Stimulated activated CD8-positive, alpha-beta memory T cell treated with anti-CD3 and anti-CD28 coated beads, Interleukin-12 subunit alpha, Interleukin-12 subunit beta, amount 100 ng/mL, for 4 hours (primary cell): ENCODE measurements at regions not wholly inside any gene's neighbourhood (a gene's known extent, or its start where the extent isn't known, plus 50 kb on each side); places are given as distances from the start of the nearest gene placed in this dataset.

Source experiments
- DNase-seq: peaks from one replicate; pipeline ENCODE4 v3.0.0-alpha.2; 2020; ENCODE audit warnings: low read depth

DNA sequence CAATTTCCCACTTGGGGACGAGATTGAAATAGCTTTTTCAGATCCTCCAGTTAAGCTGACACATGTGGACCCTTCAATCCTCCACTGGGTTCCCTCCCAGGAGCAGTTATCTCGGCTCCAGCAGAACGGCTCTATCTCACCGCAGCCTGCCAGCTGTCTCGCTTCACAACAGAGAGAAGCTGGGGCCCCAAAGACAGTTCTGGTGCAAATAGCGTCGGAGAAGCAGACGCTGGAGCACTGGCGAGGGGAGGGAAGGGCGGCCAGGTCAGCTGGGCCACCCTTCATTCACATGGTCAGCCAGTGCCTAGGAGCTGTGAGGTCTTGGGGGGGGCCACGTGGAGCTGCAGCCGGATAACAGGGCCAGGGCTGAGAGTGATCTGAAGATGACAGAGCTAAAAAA, 141.3 kb upstream of the SDK2 start:
- no peak for DNase-seq

DNA sequence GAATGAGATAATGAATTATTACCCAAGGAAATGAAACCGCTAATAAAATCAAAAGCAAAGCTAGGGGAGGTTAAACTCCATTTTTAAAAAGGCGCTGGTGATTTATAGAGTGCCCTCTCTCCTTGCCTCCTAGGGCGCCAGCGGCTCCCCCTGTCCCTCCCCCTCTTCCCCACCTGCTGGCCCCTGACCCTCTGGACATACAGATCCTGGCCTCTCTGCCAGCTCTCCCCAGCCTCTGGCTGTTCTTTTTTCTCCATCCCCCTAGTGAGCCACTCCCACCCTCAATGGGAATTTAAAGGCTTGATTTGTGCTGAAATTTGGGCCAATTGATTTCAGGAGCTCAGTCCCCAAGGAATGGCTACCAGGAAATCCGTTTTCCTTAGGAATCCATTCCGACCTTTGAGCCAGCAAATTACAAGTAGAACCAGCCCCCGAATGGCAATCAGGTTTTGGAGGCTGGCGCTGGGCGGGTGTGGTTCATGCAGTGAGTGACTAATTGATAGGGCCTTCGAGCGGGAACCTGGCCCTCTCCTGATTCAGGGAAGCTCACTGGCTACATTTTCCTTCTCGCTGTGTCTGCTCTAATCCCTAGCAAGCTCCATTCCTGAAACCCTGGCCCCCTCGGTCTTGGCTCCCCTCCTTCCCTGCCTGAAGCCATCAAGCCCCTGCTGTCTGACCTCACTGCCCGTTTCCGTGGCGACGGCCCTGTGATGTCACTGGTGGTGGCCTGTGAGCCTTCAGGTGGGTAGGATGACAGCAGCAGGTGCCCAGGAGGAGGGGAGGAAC, 141.9 kb upstream of the SDK2 start:
- no peak for DNase-seq

DNA sequence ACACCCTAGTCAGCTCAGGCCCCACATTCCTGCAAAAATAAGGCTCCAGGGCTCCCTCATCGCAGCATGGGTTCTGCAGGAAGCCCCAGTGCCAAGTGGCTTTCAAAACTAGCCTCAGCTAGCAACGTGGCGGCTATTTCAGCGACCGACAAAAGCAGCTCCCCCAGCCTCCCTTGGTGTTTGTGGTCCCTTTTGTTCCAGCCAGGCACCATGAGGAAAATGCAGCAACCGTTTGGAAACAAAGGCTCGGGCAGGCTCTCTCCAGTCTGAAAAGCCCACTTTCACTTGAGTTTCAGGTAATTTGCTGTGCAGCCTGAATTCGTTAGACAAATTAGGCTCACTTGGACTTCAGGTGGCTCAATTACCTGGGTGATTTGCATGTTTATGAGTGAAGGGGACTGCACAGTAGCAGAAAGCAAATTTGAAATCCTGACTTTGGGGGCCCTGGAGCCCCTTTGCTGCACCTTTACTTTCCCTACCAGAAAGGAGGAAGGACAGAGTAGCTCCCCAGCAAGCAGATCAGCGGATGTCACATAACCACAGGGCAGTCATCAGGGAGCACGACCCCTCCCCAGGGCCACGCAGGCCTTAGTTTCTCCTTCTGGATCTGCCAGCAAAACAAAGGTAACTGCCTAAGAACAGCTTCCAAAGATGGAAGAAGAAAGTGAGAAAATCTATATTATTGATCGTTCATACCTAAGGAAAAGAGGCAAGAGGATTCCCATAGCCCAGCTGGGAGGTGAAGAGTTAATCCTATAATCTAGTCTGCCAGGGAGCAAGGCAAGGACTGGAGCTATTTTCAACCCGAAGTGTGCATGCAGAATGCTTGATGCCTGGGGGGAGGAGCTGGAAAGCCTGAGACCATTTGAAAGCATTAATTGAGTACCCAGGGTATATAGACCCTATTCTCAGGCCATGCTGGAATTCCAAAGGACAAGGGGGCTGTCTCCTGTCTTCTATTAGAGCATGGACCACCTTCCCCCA, 143.1 kb upstream of the SDK2 start:
- DNase-seq, result no peak

DNA sequence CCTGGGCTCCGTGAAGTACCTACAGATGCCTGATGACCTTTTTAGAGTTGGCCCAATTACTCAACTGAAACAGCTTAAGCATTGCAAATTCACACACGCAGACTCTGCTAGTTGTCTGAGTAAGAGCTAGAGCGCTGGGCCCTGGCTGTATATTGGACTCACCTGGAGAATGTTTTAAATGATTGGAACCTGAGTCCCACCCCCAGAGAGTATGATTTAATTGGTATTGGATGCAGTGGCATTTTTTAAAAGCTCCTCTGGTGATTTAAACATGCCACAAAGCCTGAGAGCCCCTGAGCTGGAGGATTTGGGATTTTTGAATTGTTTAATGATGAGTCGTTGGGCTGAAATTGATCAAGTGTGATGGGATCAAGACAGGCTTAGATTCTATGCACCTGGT, 143.9 kb upstream of the SDK2 start:
- no peak for DNase-seq

DNA sequence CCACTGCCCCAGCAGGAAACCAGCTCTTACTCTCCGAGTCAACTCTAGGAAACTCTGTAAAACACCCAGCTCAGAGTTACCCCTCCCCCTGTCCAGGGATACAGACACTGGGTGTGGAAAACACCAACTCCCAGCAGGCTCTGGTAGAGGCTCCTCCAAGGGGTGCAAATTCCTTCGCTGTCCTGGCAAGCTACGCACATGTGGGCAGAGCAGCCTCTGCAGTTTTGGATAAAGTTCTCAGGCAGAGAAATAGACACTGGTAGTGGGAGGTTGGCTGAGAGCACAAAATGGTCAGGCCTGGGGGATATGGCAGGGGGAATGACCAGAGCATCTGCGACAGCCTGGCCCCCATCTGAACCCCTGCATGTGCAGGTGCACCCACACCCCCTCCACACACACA, 146.9 kb upstream of the SDK2 start:
- no peak for DNase-seq

DNA sequence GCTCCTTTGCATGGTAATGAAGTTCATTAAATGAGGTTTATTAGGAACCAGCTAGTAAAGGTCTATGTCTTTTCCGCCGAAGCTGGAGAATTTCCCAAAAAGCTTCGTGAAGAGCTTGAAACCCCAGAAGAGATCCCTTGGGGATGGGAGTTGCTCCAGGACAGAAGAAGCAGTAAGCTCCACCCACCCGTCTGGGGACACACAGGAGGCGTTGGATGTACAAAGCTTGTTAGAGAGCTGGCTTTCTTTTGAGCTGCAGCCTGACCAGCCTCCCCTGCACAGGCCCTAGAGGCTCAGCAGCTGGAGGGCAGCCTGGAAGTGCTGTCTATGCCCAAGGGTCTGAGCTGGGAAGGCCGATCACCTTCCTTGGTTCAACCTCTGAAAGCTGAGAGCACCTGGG, 147.4 kb upstream of the SDK2 start:
- no peak for DNase-seq

DNA sequence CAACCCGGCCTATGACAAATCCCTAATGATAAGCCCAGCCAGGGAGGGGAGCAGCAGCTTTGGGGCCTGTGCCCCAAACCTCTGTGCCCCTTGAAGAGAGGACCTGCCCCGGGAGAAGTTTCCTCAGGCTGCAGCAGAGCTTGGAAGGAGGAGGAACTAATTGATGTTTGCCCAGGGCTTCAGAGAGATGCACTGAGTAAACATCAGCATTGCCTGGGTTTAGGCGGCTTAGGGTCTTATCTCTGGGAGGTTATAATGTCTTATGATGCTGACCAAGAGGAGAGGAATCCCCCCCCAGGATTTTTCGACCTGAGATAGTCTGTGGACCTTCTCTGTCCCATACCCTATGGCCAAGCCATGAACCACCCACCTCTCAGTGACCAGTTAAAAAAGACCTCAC, 148.7 kb upstream of the SDK2 start:
- no peak for DNase-seq

DNA sequence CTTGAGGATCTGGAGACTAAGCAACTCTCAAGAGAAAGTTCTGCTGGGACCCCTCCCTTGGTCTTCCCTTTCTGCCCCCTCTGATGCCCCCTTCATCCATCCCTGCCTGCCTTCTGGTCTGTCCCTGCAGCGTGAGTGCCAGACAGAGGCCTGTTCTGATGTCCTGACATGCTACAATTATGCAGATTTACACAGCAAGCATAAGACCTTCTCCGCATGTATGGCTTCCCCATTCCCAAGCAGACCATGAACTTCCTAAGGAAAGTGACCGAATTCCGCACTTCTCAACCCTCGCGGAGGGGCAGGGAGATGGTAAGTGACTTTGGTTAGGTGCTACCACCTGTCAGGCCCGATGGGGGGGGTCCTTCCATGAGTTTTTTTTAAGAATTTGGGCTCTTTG, 150.1 kb upstream of the SDK2 start:
- no peak for DNase-seq

DNA sequence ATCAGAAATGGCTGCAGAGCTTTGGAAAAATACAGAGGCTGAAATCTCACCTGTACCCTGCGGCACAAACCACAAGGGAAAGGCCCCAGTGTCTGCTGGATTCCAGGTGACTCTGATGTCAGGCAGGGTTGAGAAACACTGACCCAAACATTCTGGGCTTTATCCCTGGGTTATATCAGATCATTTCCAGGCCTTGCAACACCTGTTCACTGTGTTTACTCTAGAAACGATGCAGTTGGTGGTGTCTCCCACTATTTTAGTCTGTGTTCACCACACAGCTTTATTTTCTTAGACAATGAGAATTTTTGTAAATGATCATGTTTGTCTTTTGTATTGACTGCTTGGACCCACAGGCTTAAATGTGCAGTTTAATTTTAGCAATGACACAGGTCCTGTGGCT, 151.5 kb upstream of the SDK2 start:
- no peak for DNase-seq

DNA sequence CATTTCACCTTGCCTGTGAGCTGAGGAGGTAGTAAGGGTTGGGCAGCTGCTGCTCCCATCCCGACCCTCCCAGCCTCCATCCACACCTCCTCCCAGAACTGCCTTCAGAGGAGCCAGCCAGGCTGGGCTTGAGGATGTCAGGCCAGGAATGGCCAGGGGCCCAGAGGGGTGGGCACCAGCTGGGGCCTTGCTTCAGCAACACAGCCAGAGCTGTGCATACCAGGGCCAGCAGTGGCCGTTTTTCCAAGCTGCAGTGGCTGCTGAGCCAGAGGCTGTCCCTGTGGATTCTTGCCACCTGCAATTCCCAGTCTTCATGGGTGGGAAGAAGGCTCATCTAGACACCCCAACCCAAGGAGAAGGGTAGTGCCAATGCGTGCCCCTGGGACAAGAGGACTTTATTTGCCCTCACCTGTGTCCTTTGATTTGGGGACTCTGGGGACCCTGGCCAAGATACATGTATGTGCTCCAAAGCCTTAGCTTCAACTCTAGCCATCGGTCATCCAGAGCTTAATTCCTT, 153.4 kb upstream of the SDK2 start:
- DNase-seq, result no peak

DNA sequence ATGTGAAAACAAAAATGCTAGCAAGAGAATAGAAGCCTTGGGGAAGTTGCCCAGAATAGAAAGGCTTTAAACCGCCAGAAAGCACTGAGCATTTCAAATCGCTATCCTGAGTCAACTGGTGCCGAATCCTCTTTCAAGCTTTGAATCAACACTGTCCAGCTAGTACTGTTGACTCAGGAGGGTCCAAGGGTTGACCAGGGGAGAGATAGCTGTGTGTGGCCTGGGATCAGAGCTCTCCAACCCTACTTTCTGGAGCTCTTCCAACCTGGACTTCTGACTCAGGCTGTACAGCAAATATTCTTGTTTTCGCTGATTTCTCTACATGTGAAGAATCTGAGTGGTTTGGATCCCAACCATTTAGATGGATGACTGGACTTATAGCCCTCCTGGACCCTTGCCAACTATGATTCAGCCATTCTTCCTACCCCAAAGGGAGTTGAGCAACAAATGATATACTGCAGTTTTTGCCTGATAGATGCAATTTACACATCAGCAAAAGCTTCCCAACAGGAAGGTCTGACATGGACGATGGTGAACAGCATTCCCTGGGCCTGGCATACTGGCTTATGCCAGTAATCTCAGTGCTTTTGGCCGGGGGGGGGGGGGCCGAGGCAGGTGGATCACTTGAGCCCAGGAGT, 154.0 kb upstream of the SDK2 start:
- no peak for DNase-seq

DNA sequence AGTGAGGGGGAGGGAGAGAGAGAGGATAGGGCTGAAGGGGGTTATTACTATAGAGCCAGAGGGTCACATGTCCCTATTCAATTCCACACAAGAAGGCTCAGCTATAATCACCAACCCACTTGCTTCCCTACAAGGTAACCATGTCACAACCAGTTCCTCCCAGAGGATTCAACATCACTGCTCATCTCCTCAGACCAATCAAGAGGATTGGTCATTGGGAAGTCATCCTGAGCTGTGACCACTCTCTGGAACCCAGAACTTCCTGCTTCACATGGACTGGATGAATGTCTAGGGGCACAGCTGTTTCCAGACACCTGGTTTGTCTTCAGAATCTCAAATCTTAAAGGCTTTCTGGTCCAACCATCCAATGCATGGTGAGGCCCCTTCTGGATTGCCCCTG, 154.9 kb upstream of the SDK2 start:
- DNase-seq, result no peak

DNA sequence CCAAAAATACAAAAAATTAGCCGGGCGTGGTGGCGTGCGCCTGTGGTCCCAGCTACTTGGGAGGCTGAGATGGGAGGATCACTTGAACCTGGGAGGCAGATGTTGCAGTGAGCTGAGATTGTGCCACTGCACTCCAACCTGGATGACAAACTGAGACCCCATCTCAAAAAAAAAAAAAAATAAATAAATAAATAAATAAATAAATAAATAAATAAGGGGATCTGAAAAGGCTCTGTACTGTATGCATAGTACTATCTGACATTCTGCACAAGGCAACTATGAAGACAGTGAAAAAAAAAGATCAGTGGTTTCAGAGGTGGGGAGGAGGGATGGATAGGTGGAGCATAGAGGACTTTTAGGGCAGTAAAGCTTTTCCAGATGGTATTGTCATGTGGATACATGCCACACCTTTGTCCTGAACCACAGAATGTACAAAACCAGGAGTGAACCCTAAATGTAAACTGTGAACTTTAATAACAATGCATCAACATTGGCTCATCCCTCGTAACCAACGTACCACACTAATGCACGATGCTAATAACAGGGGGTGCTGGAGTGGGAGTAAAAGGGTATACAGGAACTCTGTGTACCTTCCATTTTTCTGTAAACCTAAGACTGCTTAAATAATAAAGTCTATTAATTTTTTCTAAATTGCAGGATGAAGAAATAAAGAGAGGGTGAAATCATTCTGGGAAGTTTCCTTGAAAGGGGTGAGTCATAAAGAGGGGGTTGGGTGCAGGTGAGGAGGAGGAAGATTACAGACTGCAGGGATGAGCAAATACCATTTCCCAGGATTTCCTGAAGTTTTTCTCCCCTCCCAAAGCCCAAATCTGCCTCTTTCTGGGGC, 155.8 kb upstream of the SDK2 start:
- no peak for DNase-seq

DNA sequence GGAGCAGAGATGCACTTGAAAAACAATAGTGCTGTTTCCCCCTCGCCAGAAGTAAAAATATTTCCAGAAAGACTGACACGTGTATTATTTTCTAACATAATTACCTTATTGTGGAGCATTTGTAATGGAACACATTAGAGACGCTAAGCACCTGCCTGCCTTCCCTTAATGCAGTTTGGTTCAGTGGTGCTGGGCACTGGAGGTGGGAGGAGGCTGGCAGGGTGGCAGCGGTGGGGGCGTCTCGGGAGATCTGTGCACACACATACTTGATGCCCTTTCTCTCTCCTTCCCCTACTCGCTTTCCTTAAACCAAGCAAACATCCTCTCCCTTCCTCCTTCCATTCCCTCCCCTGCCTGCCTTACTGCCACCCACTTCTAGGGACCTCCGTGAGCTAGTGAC, 156.6 kb upstream of the SDK2 start:
- DNase-seq, result no peak

DNA sequence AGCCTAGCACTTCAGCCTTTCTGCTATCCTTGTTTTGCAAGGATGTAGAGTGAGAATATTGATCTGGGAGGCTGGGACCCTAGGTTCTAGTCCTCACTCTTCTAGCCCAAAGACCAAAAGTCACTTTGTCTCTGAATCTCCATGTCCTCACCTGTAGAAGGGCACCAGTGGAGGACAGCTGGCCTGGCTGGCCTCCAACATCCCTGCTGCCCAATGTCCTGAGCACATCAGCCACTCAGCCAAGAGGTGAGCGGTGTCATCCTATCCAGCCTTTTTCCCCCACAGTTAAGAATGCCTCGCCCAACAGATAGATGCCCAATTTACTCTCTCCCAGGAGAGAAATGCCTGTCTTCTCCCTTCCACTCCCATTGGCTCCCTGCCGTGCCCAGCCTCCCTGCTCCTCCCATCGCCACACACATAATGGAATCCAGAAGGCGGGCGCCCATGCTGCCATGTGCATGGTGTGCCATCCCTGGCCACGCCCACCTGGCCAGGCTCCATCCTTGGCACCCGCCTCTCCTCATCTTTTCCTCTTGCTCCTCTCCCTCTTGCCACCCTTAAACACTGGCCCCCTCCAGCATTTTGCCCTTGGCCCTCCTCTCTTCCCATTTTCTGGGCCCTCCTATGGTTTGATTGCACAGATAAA, 157.3 kb upstream of the SDK2 start:
- DNase-seq, result no peak

DNA sequence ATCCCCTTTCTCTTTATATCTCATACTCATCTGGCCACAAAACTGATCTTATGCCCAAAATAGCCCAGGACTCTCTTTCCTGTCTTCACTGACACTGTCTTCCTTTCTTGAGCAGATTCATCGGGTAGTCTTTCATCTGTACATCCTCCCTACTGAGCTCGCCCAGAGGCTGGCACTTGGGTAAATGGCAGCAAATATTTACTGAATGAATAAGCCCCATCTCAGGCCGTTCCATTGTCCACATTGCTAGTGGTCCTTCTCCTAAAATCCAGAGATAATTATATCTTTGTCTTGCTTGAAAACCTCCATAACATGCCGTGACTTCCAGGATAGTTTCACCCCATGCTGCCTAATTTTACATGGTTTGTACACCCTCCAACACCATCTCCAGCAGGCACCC, 158.1 kb upstream of the SDK2 start:
- DNase-seq, result no peak

DNA sequence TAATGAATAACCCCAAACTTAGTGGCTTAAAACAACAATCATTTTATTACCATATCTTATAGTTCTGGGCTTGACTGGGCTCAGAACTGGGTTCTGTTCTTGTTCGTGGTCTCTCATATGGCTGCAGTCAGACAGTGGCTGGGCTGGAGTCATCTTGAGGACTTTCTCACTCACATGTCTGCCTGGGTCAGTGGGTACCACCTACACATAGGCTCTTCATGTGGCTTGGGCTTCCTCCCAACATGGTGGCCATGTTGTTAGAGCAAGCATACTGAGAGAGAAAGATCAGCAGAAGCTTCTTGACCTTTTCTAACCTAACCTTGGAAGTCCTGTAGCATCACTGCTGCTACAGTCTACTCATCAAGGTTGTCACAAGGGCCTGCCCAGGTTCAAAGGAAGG, 158.6 kb upstream of the SDK2 start:
- DNase-seq, result no peak

DNA sequence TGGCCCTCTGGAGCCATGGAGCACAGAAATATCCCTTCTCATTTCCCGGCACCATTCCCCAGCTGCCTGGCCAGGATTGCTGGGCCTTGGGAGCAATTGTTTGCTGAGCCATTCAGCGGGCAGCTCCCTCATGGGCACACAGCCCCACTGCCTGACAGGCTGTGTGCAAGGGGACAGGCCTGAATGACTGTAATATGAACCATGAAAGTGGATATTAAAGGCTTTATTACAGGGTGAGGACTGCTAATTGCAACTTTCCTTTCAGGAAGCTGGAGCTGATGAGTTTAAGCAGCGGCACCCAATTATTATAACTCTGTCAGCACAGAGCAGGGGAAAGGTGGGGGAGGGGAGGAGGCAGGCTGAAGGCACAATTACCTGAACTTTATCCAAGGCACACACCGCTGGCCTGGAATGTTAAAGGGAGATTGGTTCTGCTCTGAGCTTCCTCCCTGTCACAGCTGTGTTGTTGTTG, 159.8 kb upstream of the SDK2 start:
- no peak for DNase-seq

DNA sequence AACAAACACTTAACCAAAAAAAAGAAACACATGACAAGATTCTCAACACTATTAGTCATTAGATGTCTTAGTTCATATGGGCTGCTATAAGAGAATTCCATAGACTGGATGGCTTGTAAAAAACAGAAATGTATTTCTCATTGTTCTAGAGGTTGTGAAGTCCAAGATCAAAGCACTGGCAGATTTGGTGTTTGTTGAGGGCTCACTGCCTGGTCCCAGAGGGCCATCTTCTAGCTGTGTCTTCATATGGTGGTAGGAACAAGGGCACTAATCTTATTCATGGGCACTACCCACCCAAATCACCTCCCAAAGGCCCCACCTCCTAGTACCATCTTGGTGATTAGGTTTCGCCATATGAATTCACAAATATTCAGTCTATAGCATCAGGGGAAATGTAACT, 162.5 kb upstream of the SDK2 start:
- DNase-seq, result no peak

DNA sequence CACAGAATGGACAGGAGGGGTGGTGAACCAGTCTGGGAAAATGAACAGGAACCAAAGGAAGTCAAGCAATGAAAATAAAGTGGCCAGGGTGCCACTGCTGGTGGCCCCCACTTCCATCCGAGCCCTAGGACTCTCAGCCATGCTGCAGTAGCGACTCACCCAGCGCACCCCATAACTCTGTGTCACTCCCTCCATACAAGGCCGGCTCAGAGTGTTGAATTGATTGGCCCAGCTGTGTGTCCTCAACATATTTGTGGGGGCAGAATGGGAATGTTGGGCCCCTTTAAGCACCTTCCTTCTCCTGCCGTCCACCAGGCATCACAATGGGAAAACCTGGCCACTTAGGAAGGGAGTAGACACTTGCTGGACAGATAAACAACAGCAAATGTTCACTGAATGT, 169.0 kb upstream of the SDK2 start:
- DNase-seq, result no peak

DNA sequence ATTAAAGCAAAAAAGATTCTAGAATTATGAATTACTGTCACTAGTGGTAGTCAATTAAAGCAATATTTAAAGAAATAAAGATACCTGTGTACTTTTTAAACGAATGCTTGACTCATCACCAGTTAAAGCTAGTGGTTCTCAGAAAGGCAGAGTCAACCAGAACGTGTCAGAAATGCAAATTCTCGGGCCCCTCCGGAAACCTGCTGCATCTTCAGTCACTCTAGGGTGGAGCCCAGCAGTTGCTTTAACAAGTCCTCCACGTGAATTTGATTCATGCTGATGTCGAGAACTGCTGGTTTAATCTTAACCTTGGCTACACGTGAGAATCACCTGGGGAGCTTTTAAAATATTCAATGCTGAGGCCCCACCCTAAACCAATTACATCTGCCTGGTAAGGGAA, 169.8 kb upstream of the SDK2 start:
- no peak for DNase-seq
